Activated T-helper 1 cell treated with anti-CD3 and anti-CD28 coated beads, Interleukin-12 subunit alpha, Interleukin-12 subunit beta, Interleukin-2, Interleukin-4 antibody, amounts not matched to agents 30 ng/mL and 10 ng/mL and 1 ng/mL, durations not matched to agents 14 hours and 24 hours and 36 hours (primary cell): ENCODE measurements at regions not wholly inside any gene's neighbourhood (a gene's known extent, or its start where the extent isn't known, plus 50 kb on each side); places are given as distances from the start of the nearest gene placed in this dataset.

Experiments used
- DNase-seq: peaks from one replicate; pipeline ENCODE4 v3.0.0; 2021; ENCODE audit warnings: low spot score
- H3K27ac Mint-ChIP-seq: one replicate; pipeline ENCODE4 v1.8.0; 2021; ENCODE audit warnings: mild to moderate bottlenecking, mixed read lengths
- H3K27me3 Mint-ChIP-seq: one replicate; pipeline ENCODE4 v1.8.0; 2022; ENCODE audit warnings: mild to moderate bottlenecking, moderate library complexity, mixed read lengths; ENCODE audit not compliant: insufficient read depth
- H3K36me3 Mint-ChIP-seq: one replicate; pipeline ENCODE4 v1.8.0; 2021; ENCODE audit warnings: low read depth, mixed read lengths
- H3K4me1 Mint-ChIP-seq: one replicate; pipeline ENCODE4 v1.8.0; 2021; ENCODE audit warnings: low read depth, mixed read lengths
- H3K4me3 Mint-ChIP-seq: one replicate; pipeline ENCODE4 v1.8.0; 2021; ENCODE audit warnings: mild to moderate bottlenecking, moderate library complexity, mixed read lengths
- H3K9me3 Mint-ChIP-seq: one replicate; pipeline ENCODE4 v1.8.0; 2021; ENCODE audit warnings: mixed read lengths
- intact Hi-C: fragments of 100-400 bp; cut with micrococcal nuclease; formaldehyde crosslinking; loops from one replicate; pipeline ENCODE4 v1.15.1; 2024

DNA sequence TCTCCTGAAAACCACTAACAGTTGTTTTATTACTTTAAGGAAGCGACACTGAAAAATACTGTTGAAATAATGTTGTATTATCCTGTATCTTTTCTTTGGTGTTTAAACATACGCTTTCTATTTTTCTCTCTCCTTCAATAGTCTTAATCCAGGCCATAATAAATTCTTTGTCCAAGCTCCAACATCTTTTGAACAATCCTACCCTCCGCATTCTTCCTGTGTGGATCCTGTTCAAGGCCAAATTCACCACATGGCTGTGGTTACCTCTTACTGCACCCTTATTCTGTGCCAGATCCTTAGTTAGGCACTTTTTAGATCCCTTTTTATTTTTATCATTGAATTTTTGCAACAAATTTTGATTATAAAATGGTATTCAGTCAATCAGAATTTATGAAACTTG, 1691.5 kb downstream of the MAT2B start:
- intact Hi-C loops, result no loop called here
- no peaks in the 10 kb centered on the region for H3K36me3 Mint-ChIP-seq
- no peak overlapping the region for H3K27ac Mint-ChIP-seq
- no peaks in the 10 kb centered on the region for H3K4me1 Mint-ChIP-seq
- DNase-seq, result no peak
- H3K4me3 Mint-ChIP-seq, result no peak overlapping the region
- H3K27me3 Mint-ChIP-seq, result no peaks in the 10 kb centered on the region
- no peaks in the 10 kb centered on the region for H3K9me3 Mint-ChIP-seq

DNA sequence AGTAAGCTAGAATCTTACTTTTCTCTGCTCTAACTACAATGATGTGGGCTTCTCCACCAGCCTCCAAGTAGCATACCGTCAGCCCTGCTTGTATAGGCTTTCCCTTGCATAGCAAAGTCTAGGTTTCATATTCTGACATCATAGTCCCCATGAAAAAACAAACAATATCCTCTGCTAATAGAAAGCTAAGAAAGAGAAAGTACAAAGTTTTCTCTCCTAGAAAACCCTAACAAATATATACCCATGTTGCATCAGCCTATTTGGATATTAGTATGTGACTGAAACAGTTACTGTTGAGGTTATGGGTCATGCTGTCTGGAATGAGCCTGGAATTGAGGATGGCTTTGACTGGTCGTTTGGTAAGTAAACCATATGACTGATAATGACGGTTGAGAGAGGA, 1696.0 kb downstream of the MAT2B start:
- intact Hi-C loops, result no loop called here
- Mint-ChIP-seq H3K4me3 (no peak overlapping the region), H3K9me3 (no peaks in the 10 kb centered on the region), H3K27ac (no peak overlapping the region), H3K4me1 (no peaks in the 10 kb centered on the region), H3K27me3 (no peaks in the 10 kb centered on the region), H3K36me3 (no peaks in the 10 kb centered on the region)
- DNase-seq, result no peak

DNA sequence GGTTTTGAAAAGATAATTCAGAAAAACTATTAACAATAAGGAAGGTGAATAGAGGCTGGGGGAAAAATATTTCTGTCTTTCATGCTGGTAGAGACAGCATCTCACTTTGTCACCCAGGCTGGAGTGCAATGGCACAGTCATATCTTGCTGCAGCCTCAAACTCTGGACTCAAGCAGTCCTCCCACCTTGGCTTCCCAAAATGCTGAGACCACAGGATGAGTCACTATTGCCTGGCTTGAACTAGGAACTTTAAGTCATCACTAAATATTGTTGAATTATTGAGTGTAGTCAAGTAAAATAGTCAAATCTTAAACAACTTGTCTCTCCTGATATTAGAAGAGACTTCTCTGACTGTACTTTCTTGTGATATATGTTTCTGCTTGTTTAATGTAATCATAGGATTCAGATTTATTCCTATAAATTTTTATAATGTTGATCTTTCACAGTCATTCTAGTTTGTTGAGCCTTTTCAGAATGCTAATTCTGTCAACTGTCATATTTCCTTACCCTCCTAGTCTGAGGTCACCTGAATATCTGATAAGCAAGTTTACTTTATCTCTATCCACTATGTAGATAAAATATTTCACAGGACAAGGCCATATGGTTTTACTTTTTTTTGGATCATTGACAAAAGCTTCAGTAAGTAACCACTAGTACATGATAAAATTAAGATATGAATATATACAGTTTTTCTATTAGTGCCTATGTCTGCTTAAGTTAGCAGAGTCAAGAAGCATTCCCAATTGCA, 1696.5 kb downstream of the MAT2B start:
- Mint-ChIP-seq H3K4me1 (no peaks in the 10 kb centered on the region), H3K27ac (no peak overlapping the region), H3K4me3 (no peak overlapping the region), H3K27me3 (no peaks in the 10 kb centered on the region), H3K9me3 (no peaks in the 10 kb centered on the region), H3K36me3 (no peaks in the 10 kb centered on the region)
- intact Hi-C loops, result no loop called here
- DNase-seq, result no peak

DNA sequence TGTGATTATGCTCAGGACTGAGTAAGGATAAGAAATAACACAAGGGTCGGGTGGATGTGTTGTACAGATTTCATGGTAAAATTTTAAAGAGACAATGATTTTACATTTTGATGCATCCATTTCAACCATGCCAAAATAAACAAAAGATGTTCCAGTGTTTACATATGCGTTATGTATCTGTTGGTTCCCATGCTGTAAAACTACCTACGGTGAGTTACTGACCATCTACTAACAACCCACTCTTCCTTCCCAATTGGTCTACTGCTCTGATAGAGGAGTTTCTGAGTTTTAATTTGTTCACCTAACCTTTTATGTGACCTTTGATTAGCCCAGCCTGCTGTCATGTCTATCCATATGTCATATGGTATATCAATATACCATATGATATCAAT, 1697.1 kb downstream of the MAT2B start:
- Mint-ChIP-seq H3K4me1 (no peaks in the 10 kb centered on the region), H3K9me3 (no peaks in the 10 kb centered on the region), H3K4me3 (no peak overlapping the region), H3K36me3 (no peaks in the 10 kb centered on the region), H3K27me3 (no peaks in the 10 kb centered on the region), H3K27ac (no peak overlapping the region)
- intact Hi-C loops, result no loop called here
- DNase-seq, result no peak

DNA sequence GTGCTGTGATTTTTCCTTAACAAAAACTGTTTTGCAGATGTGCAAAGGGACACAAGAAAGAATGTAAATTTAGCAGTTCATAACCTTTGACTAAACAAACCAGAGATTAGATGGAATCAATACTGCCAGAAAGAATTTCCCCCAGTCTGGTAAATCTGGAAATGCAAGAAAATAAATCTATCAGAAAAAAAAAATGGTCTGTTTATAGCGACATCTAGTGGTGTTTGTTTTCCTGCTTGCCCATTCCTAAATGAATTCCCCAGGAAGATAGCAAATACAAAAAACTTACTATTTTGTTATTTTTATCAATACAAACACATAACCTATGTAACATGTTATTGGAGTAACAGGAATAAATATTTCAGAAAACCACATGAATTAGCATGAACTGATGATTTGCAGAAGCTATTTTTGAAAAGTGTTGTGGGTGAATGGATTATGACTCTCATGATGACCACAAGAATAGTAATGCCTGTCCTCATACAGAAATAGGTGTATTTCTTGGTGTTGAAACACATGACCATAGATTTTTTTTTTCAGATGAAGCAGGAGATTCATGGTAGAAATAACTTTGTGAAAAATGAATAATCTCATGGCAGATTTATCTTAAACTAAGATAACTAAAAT, 1703.8 kb downstream of the MAT2B start:
- H3K27me3 Mint-ChIP-seq, result peaks cover 3% of the 10 kb centered on the region
- no peak overlapping the region for H3K27ac Mint-ChIP-seq
- intact Hi-C loops, result loop anchor here (1.0 to 2.0 kb wide), 2 partner anchors 1196 to 1645 kb away; no protein-coding TSS in a partner anchor
- H3K9me3 Mint-ChIP-seq, result no peaks in the 10 kb centered on the region
- H3K4me1 Mint-ChIP-seq, result no peaks in the 10 kb centered on the region
- H3K36me3 Mint-ChIP-seq, result no peaks in the 10 kb centered on the region
- no peak overlapping the region for H3K4me3 Mint-ChIP-seq
- no peak for DNase-seq

DNA sequence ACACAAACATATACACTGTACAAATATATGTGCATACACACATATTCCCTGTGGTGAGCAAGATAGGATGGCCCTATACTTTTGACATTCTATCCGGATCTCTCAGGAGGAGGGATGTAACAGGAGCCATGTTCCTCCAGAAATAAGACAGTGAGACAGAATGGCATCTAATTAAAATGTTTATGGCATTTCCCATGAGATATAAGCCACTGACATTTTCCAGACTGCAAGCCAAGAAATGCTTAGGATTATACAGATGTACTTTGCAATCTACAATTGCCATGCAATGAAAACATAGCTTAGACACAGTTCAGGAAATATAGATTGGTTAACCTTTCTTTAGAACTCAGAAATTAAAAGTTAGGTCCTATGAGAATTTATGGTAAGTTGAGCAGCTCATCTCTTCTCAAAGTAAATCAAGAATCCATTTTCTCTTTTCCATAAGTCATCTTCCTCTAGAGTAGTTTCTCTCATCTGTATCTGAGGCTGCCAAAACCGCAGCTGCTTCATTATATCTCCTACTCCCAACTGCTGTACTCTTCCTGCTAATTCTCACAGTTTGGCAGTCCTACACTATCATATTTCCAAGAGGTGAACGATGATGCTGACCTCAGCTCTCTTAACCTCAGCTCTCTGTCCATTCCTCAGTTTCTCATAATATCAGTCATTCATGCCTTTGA, 1719.1 kb downstream of the MAT2B start:
- intact Hi-C loops, result no loop called here
- no peaks in the 10 kb centered on the region for H3K27me3 Mint-ChIP-seq
- no peak overlapping the region for H3K4me3 Mint-ChIP-seq
- no peak overlapping the region for H3K27ac Mint-ChIP-seq
- DNase-seq, result no peak
- no peaks in the 10 kb centered on the region for H3K9me3 Mint-ChIP-seq
- no peaks in the 10 kb centered on the region for H3K4me1 Mint-ChIP-seq
- H3K36me3 Mint-ChIP-seq, result no peaks in the 10 kb centered on the region

DNA sequence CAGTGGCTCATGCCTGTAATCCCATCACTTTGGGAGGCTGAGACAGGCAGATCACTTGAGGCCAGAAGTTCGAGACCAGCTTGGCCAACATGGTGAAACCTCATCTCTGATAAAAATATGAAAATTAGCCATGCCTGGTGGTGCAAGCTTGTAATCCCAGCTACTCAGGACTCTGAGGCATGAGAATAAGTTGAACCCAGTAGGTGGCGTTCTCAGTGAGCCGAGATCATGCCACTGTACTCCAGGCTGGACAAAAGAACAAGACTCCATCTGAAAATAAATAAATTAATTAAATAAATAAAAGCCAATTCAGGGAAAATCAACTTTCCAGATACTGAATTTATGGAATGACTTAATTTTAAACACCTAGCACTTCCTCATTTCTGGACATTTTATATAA, 1722.1 kb downstream of the MAT2B start:
- no peak for DNase-seq
- H3K4me3 Mint-ChIP-seq, result no peak overlapping the region
- H3K4me1 Mint-ChIP-seq, result no peaks in the 10 kb centered on the region
- no peaks in the 10 kb centered on the region for H3K36me3 Mint-ChIP-seq
- intact Hi-C loops, result no loop called here
- H3K27me3 Mint-ChIP-seq, result no peaks in the 10 kb centered on the region
- H3K27ac Mint-ChIP-seq, result no peak overlapping the region
- no peaks in the 10 kb centered on the region for H3K9me3 Mint-ChIP-seq

DNA sequence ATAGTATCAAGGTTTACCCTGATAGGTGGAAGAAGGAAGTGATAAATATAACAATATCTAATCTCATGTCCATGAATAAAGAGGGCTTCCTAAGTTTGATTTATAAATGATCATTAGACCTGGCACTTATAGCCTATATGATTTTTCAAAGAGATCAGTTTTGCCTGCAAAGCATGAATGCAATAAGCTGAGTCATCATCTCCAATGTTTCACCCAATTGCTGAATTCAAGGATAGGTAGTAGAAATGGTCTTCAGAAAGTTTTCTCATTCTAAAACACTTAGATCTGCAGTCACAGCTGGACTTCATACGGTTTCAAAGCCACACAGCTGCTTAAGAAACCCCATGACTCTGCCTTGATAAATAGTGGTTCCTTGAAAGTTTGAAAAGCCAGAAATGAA, 1722.8 kb downstream of the MAT2B start:
- no peaks in the 10 kb centered on the region for H3K36me3 Mint-ChIP-seq
- H3K4me3 Mint-ChIP-seq, result no peak overlapping the region
- H3K9me3 Mint-ChIP-seq, result no peaks in the 10 kb centered on the region
- no peak for DNase-seq
- no peaks in the 10 kb centered on the region for H3K4me1 Mint-ChIP-seq
- intact Hi-C loops, result no loop called here
- H3K27me3 Mint-ChIP-seq, result no peaks in the 10 kb centered on the region
- no peak overlapping the region for H3K27ac Mint-ChIP-seq

DNA sequence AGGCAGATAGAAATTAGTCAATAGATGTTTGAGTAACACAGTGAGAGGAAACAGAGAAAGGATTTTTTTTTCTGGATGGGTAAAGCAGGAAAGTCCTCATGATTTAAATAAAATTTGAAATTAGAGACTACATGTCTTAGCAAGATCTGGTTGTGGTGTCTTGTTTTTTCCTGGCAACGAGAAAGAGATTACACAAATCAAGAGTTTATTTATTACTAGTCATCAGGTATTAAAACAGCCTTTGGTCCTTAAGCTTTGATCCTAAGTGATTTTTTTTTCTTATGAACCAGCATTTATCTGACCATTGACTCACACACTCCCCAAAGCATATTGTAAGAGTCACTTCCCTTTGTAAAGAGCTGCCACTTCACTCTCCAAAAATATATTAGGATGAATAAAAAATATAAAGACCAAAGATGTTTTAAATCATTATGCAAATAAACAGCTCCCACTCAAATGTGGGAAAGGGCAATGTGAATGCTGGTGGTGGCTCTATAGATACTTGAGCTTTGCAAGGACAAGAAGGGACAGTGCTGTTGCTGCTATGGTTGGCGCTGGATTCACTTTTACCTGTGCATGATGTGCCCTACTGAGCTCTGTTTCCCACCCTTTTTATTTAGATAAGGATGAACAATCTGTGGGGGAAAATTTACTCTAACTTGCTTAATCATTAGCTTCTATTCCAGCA, 1726.5 kb downstream of the MAT2B start:
- no peak for DNase-seq
- H3K27me3 Mint-ChIP-seq, result peaks cover 2% of the 10 kb centered on the region

DNA sequence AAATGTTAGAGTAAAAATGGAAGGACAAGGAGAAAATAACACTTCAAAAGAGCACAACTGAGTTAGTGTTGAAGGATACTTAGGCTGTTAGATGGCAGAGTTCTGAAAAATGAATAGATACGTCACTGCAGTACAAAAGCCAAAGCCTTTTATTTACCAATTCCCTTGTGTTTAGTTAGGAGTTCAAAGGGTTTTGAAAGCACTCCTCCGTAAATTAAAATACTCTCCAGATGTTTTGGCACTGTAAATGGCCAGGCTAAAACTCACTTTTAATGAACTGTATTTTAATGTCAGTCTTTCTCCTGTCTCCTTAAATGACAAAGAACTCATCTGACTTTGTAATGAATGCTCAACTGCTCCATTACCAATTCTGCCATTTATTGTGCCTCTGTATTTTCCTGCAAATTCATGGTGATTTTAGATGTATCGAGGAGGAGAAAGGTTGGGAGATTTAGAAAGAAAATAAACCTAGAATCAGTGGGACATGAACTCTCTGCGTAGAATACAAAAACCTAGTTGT, 1727.2 kb downstream of the MAT2B start:
- peaks cover 2% of the 10 kb centered on the region for H3K27me3 Mint-ChIP-seq
- no peaks in the 10 kb centered on the region for H3K9me3 Mint-ChIP-seq
- no peak for DNase-seq
- H3K27ac Mint-ChIP-seq, result no peak overlapping the region
- no peaks in the 10 kb centered on the region for H3K4me1 Mint-ChIP-seq
- H3K36me3 Mint-ChIP-seq, result no peaks in the 10 kb centered on the region
- no peak overlapping the region for H3K4me3 Mint-ChIP-seq
- intact Hi-C loops, result no loop called here

More for the DNA sequence above, 1726.5 kb downstream of the MAT2B start:
- Mint-ChIP-seq H3K4me3 (no peak overlapping the region), H3K9me3 (no peaks in the 10 kb centered on the region), H3K27ac (no peak overlapping the region), H3K36me3 (no peaks in the 10 kb centered on the region), H3K4me1 (no peaks in the 10 kb centered on the region)
- intact Hi-C loops, result no loop called here

DNA sequence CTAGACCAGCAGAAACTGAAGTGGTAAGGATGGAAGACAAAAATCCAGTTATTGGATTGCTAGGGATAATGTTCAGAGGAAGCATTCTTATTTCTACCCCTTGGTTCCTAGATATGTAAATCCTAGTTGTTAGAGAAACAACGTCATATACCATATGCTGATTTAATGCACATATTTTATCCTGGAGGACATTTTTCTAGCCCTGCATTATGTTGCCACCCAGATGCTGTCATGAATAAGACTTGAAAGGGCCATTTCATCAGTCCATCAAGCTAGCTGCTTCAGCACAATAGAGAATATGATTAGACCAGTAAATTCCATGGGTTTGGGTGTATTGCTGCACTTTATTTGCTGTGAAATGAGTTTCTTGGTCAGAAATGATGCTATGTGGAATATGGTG, 1736.4 kb downstream of the MAT2B start:
- no peaks in the 10 kb centered on the region for H3K36me3 Mint-ChIP-seq
- H3K4me3 Mint-ChIP-seq, result no peak overlapping the region
- no peak for DNase-seq
- H3K4me1 Mint-ChIP-seq, result no peaks in the 10 kb centered on the region
- no peaks in the 10 kb centered on the region for H3K9me3 Mint-ChIP-seq
- no peaks in the 10 kb centered on the region for H3K27me3 Mint-ChIP-seq
- intact Hi-C loops, result no loop called here
- no peak overlapping the region for H3K27ac Mint-ChIP-seq

DNA sequence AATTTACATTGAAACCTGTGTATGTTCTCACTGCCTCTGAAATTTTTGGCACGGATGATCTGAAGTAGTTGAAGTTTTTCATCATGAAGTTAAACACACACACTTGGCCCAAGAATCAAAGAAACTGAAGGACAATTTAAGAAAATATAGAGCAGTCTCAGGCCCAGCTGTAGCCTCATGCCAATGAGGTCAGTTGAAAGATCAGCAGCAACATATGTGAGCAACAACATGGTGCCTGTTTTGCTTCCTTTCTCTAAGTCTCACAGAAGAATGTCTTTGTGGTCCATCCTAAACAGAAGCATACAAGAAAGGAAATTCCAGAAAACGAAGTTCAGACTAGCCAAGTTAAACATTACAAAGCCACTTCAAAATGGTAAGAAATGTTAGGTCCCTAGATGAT, 1737.2 kb downstream of the MAT2B start:
- Mint-ChIP-seq H3K27ac (no peak overlapping the region), H3K4me1 (no peaks in the 10 kb centered on the region), H3K27me3 (no peaks in the 10 kb centered on the region), H3K9me3 (no peaks in the 10 kb centered on the region), H3K4me3 (no peak overlapping the region), H3K36me3 (no peaks in the 10 kb centered on the region)
- intact Hi-C loops, result no loop called here
- DNase-seq, result no peak

DNA sequence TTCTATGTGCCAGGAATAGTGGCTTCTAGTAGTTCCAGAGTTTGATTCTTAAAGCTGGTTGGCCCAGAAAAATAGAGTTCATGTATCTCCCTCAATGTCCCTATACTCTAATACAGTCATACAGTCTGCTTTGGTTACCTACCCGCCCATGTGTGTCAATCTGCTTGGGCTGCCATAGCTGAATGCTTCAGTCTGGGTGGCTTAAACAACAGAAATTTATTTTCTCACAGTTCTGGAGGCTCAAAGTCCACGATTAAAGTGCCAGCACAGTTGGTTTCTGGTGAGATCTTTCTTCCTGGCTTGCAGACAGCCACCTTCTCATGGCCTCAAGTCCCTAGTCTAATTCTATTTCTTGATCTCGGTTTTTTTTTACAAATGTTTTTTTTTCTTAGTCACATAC, 1739.0 kb downstream of the MAT2B start:
- Mint-ChIP-seq H3K27ac (no peak overlapping the region), H3K9me3 (no peaks in the 10 kb centered on the region), H3K4me3 (no peak overlapping the region), H3K4me1 (no peaks in the 10 kb centered on the region), H3K36me3 (no peaks in the 10 kb centered on the region), H3K27me3 (no peaks in the 10 kb centered on the region)
- no peak for DNase-seq
- intact Hi-C loops, result no loop called here
